SKM-1 (cell line): ENCODE measurements at regions not wholly inside any gene's neighbourhood (a gene's known extent, or its start where the extent isn't known, plus 50 kb on each side); places are given as distances from the start of the nearest gene placed in this dataset.

ENCODE experiments used
- DNase-seq: peaks from one replicate; lab custom pipeline; 2025; ENCODE audit not compliant: unreplicated experiment; lab: John Stamatoyannopoulos, UW

GRCh38 chr20:11372876-11373790 lies 544.6 kb upstream of the BTBD3 start:
- DNase-seq, result no peak

GRCh38 chr20:11375335-11375734 lies 542.4 kb upstream of the BTBD3 start:
- DNase-seq, result no peak

GRCh38 chr20:11375966-11376365 lies 541.7 kb upstream of the BTBD3 start:
- DNase-seq, result no peak

- DNase-seq, result no peak
Measured at GRCh38 chr20:11376420-11376819, 541.3 kb upstream of the BTBD3 start.

GRCh38 chr20:11376998-11377397 lies 540.7 kb upstream of the BTBD3 start:
- no peak for DNase-seq

GRCh38 chr20:11377761-11378160 lies 539.9 kb upstream of the BTBD3 start:
- no peak for DNase-seq

GRCh38 chr20:11378252-11378651 lies 539.4 kb upstream of the BTBD3 start:
- no peak for DNase-seq

GRCh38 chr20:11379257-11380011 lies 538.3 kb upstream of the BTBD3 start:
- no peak for DNase-seq

- DNase-seq, result no peak
Measured at GRCh38 chr20:11380283-11380682, 537.4 kb upstream of the BTBD3 start.

- no peak for DNase-seq
Measured at GRCh38 chr20:11387189-11387754, 530.4 kb upstream of the BTBD3 start.

- no peak for DNase-seq
Measured at GRCh38 chr20:11389186-11389585, 528.5 kb upstream of the BTBD3 start.

GRCh38 chr20:11391591-11391990 lies 526.1 kb upstream of the BTBD3 start:
- DNase-seq, result no peak

- DNase-seq, result no peak
Measured at GRCh38 chr20:11394145-11394833, 523.4 kb upstream of the BTBD3 start.

- DNase-seq, result no peak
Measured at GRCh38 chr20:11395581-11395980, 522.1 kb upstream of the BTBD3 start.

- no peak for DNase-seq
Measured at GRCh38 chr20:11401988-11402387, 515.7 kb upstream of the BTBD3 start.

GRCh38 chr20:11403711-11404110 lies 514.0 kb upstream of the BTBD3 start:
- no peak for DNase-seq

- no peak for DNase-seq
Measured at GRCh38 chr20:11406877-11407276, 510.8 kb upstream of the BTBD3 start.

GRCh38 chr20:11409561-11409960 lies 508.1 kb upstream of the BTBD3 start:
- DNase-seq, result no peak

- DNase-seq, result no peak
Measured at GRCh38 chr20:11411765-11412164, 505.9 kb upstream of the BTBD3 start.

- DNase-seq, result no peak
Measured at GRCh38 chr20:11426948-11427347, 490.7 kb upstream of the BTBD3 start.

GRCh38 chr20:11429168-11429567 lies 488.5 kb upstream of the BTBD3 start:
- DNase-seq, result no peak
